HCT116 (cell line): ENCODE measurements at regions not wholly inside any gene's neighbourhood (a gene's known extent, or its start where the extent isn't known, plus 50 kb on each side); places are given as distances from the start of the nearest gene placed in this dataset.

ENCODE experiments used
- CTCF ChIP-seq, 3 experiments: fragments of 200-600 bp in 1 of 3; sonication (generic) in 1 of 3; IDR thresholded peaks in 2 of 3; conservative IDR thresholded peaks in 1 of 3; 2 replicates each; pipeline ENCODE4 v1.5.1; 2012 to 2017; ENCODE audit warnings: low read depth in 2 of 3, low read length in 2 of 3, antibody characterized with exemption in 1 of 3, borderline replicate concordance in 1 of 3, control low read depth in 1 of 3, mild to moderate bottlenecking in 1 of 3, mixed read lengths in 1 of 3, mixed run types in 1 of 3, moderate library complexity in 1 of 3; ENCODE audit not compliant: insufficient read depth in 1 of 3
- POLR2AphosphoS5 ChIP-seq: IDR thresholded peaks from 2 replicates; pipeline ENCODE4 v1.6.1; 2011; ENCODE audit warnings: mild to moderate bottlenecking, low read depth, low read length, moderate library complexity
- SP1 ChIP-seq: IDR thresholded peaks from 2 replicates; pipeline ENCODE4 v1.6.1; 2012; ENCODE audit warnings: low read depth
- TCF7L2 ChIP-seq: IDR thresholded peaks from 2 replicates; pipeline ENCODE4 v1.7.0; 2011; ENCODE audit warnings: borderline replicate concordance, inconsistent platforms; ENCODE audit not compliant: insufficient read depth, insufficient read length; ENCODE audit errors: extremely low read depth
- ZBTB33 ChIP-seq: IDR thresholded peaks from 2 replicates; pipeline ENCODE4 v1.6.1; 2011; ENCODE audit warnings: mild to moderate bottlenecking, low read length, moderate library complexity; ENCODE audit not compliant: insufficient replicate concordance; ENCODE audit errors: extremely low read depth
- ZFX ChIP-seq: fragments of 450-650 bp; IDR thresholded peaks from 2 replicates; pipeline ENCODE4 v1.6.1; 2017

GRCh38 chr2:40752796-40753195 is 300.9 kb upstream of the SLC8A1 start:
- TF ChIP-seq ZFX (no peak), CTCF (IDR thresholded peaks at IDR 0.05 in 2 of 3, conservative IDR thresholded peaks at IDR 0.05 in 1 of 3; ENCODE audit: borderline replicate concordance in 1 of 3, insufficient read depth in 1 of 3, low read depth in 2 of 3, low read length in 2 of 3) (no peak), POLR2AphosphoS5 (no peak), TCF7L2 (no peak), ZBTB33 (no peak), SP1 (no peak)
